Activated T-helper 2 cell treated with anti-CD3 and anti-CD28 coated beads, Interferon-gamma antibody, Interleukin-2, Interleukin-4, amounts not matched to agents 10 μg/mL and 5 μg/mL and 100 μg/mL, durations not matched to agents 14 hours and 24 hours and 36 hours (primary cell): ENCODE measurements at regions not wholly inside any gene's neighbourhood (a gene's known extent, or its start where the extent isn't known, plus 50 kb on each side); places are given as distances from the start of the nearest gene placed in this dataset.

ENCODE experiments used
- DNase-seq: peaks from one replicate; pipeline ENCODE4 v3.0.0; 2021; ENCODE audit warnings: low spot score
- H3K27ac Mint-ChIP-seq: one replicate; pipeline ENCODE4 v1.8.0; 2021; ENCODE audit warnings: mixed read lengths
- H3K27me3 Mint-ChIP-seq: one replicate; pipeline ENCODE4 v1.8.0; 2021; ENCODE audit warnings: low read depth, mixed read lengths
- H3K36me3 Mint-ChIP-seq: one replicate; pipeline ENCODE4 v1.8.0; 2021; ENCODE audit warnings: low read depth, mixed read lengths
- H3K4me1 Mint-ChIP-seq: one replicate; pipeline ENCODE4 v1.8.0; 2021; ENCODE audit warnings: low read depth, mixed read lengths
- H3K4me3 Mint-ChIP-seq: one replicate; pipeline ENCODE4 v1.8.0; 2021; ENCODE audit warnings: low read depth, mild to moderate bottlenecking, moderate library complexity, mixed read lengths
- H3K9me3 Mint-ChIP-seq: one replicate; pipeline ENCODE4 v1.8.0; 2021; ENCODE audit warnings: mixed read lengths
- intact Hi-C: fragments of 100-400 bp; cut with micrococcal nuclease; formaldehyde crosslinking; loops from one replicate; pipeline ENCODE4 v1.15.1; 2023

- intact Hi-C loops = no loop called here
- DNase-seq = no peak
- no peak overlapping the region for H3K4me3 Mint-ChIP-seq
- H3K27ac Mint-ChIP-seq = no peak overlapping the region
- H3K27me3 Mint-ChIP-seq = no peaks in the 10 kb centered on the region
- H3K4me1 Mint-ChIP-seq = no peaks in the 10 kb centered on the region
- H3K9me3 Mint-ChIP-seq = no peaks in the 10 kb centered on the region
- no peaks in the 10 kb centered on the region for H3K36me3 Mint-ChIP-seq
Observed at GRCh38 chr4:17132226-17132625, 233.8 kb upstream of the LDB2 start.

GRCh38 chr4:17128268-17128667 is 229.8 kb upstream of the LDB2 start:
- H3K36me3 Mint-ChIP-seq = no peaks in the 10 kb centered on the region
- H3K27me3 Mint-ChIP-seq = no peaks in the 10 kb centered on the region
- H3K4me3 Mint-ChIP-seq = no peak overlapping the region
- no peak for DNase-seq
- H3K27ac Mint-ChIP-seq = no peak overlapping the region
- no peaks in the 10 kb centered on the region for H3K4me1 Mint-ChIP-seq
- intact Hi-C loops = no loop called here
- H3K9me3 Mint-ChIP-seq = no peaks in the 10 kb centered on the region

- no peak for DNase-seq
Observed at GRCh38 chr4:17126321-17126966, 228.0 kb upstream of the LDB2 start.

GRCh38 chr4:17124767-17125166 is 226.3 kb upstream of the LDB2 start:
- no peaks in the 10 kb centered on the region for H3K4me1 Mint-ChIP-seq
- H3K9me3 Mint-ChIP-seq = no peaks in the 10 kb centered on the region
- H3K4me3 Mint-ChIP-seq = no peak overlapping the region
- intact Hi-C loops = no loop called here
- H3K36me3 Mint-ChIP-seq = no peaks in the 10 kb centered on the region
- no peak overlapping the region for H3K27ac Mint-ChIP-seq
- H3K27me3 Mint-ChIP-seq = no peaks in the 10 kb centered on the region
- DNase-seq = no peak

More at GRCh38 chr4:17126321-17126966, 228.0 kb upstream of the LDB2 start:
- Mint-ChIP-seq H3K36me3 (no peaks in the 10 kb centered on the region), H3K4me1 (no peaks in the 10 kb centered on the region), H3K4me3 (no peak overlapping the region), H3K27me3 (no peaks in the 10 kb centered on the region), H3K9me3 (no peaks in the 10 kb centered on the region), H3K27ac (no peak overlapping the region)
- intact Hi-C loops = no loop called here

- no peaks in the 10 kb centered on the region for H3K27me3 Mint-ChIP-seq
- no peak overlapping the region for H3K4me3 Mint-ChIP-seq
- no peaks in the 10 kb centered on the region for H3K4me1 Mint-ChIP-seq
- H3K27ac Mint-ChIP-seq = no peak overlapping the region
- intact Hi-C loops = no loop called here
- H3K9me3 Mint-ChIP-seq = no peaks in the 10 kb centered on the region
- no peak for DNase-seq
- no peaks in the 10 kb centered on the region for H3K36me3 Mint-ChIP-seq
Observed at GRCh38 chr4:17120761-17121160, 222.3 kb upstream of the LDB2 start.

DNA sequence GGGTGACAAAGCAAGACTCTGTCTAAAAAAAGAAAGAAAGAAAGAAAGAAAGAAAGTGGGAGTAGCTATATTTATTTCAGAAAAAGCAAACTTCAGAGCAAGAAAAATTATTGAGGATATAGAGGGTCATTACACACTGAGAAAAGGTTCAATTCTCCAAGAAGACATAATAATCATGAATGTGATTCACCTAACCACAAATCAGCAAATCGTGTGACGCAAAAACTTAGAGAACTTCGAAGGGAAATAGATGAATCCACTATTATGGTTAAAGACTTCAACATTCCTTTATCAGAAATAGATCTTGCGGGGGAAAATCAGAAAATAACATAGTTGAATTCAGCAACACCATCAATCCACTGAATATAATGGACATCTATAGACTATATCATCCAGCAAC is 219.3 kb upstream of the LDB2 start:
- Mint-ChIP-seq H3K9me3 (no peaks in the 10 kb centered on the region), H3K27ac (no peak overlapping the region), H3K27me3 (no peaks in the 10 kb centered on the region), H3K4me3 (no peak overlapping the region), H3K4me1 (no peaks in the 10 kb centered on the region), H3K36me3 (no peaks in the 10 kb centered on the region)
- DNase-seq = no peak
- intact Hi-C loops = no loop called here

- Mint-ChIP-seq H3K4me3 (no peak overlapping the region), H3K4me1 (no peaks in the 10 kb centered on the region), H3K9me3 (no peaks in the 10 kb centered on the region), H3K36me3 (no peaks in the 10 kb centered on the region), H3K27me3 (no peaks in the 10 kb centered on the region), H3K27ac (no peak overlapping the region)
- no peak for DNase-seq
- intact Hi-C loops = no loop called here
Observed at GRCh38 chr4:17115583-17115982, 217.1 kb upstream of the LDB2 start.

DNA sequence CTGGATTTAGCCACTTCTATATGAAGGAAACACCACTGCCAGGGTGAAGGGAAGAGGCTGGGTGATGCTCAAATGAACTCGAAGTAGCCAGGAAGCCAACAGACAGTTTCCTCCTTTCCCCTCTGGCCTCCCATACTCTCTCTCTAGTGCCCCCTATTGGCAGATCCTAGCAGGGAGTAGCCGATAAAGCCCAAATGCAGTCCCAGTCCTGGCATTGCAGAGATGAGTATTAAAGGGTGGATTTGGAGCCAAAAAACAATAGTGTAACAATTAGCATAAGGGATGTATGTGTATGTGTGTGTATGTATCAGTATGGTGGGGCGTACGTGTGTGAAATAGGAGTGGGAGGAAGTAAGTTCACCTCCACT is 213.8 kb upstream of the LDB2 start:
- Mint-ChIP-seq H3K36me3 (no peaks in the 10 kb centered on the region), H3K9me3 (no peaks in the 10 kb centered on the region), H3K4me3 (no peak overlapping the region), H3K4me1 (no peaks in the 10 kb centered on the region), H3K27ac (no peak overlapping the region), H3K27me3 (no peaks in the 10 kb centered on the region)
- no peak for DNase-seq
- intact Hi-C loops = no loop called here

- DNase-seq = no peak
- Mint-ChIP-seq H3K4me1 (no peaks in the 10 kb centered on the region), H3K36me3 (no peaks in the 10 kb centered on the region), H3K4me3 (no peak overlapping the region), H3K9me3 (no peaks in the 10 kb centered on the region), H3K27me3 (no peaks in the 10 kb centered on the region), H3K27ac (no peak overlapping the region)
- intact Hi-C loops = no loop called here
Observed at GRCh38 chr4:17109126-17109525, 210.7 kb upstream of the LDB2 start.

DNA sequence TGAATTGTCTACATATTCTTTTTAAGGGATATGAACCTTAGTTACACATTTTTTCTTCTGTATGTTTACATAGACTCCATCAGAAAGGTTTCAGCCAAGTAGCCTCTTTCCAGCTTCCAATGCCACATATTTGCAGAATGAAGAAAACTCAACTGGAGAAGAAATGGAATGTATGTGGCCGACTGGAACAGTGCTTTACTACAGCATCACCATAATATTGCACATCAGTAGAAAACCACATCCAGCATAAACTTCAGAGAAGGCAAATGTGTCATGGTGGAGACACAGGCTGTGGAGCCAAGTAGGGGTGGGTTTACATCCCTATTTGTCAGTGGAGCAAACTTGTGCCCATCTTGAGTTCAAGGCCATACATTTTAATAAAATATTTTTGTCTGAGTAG is 204.8 kb upstream of the LDB2 start:
- no peak for DNase-seq
- H3K27ac Mint-ChIP-seq = no peak overlapping the region
- no peaks in the 10 kb centered on the region for H3K27me3 Mint-ChIP-seq
- no peaks in the 10 kb centered on the region for H3K9me3 Mint-ChIP-seq
- H3K4me1 Mint-ChIP-seq = no peaks in the 10 kb centered on the region
- H3K36me3 Mint-ChIP-seq = no peaks in the 10 kb centered on the region
- no peak overlapping the region for H3K4me3 Mint-ChIP-seq
- intact Hi-C loops = no loop called here

GRCh38 chr4:17098996-17099395 is 200.6 kb upstream of the LDB2 start:
- Mint-ChIP-seq H3K9me3 (no peaks in the 10 kb centered on the region), H3K36me3 (no peaks in the 10 kb centered on the region), H3K27me3 (no peaks in the 10 kb centered on the region), H3K4me1 (no peaks in the 10 kb centered on the region), H3K4me3 (no peak overlapping the region), H3K27ac (no peak overlapping the region)
- intact Hi-C loops = no loop called here
- no peak for DNase-seq

DNA sequence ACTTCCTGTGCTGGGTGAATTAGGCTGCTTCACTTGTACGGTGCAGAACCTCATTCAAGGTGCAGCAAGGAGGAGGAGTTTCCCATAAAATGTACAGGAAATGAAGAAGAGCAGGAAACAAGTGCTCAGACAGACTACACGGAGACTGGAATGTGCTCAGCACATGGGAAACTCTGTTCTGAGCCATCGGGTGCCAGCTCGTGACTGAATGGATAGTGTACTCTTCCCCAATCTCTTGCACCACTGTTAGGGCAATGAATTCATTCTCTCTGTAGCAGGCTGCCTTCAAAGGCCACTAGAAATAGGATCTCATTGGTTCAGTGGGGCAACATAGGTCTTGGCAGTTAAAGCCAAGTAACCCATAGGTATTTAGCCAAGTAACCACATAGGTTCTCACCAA is 200.0 kb upstream of the LDB2 start:
- no peak overlapping the region for H3K27ac Mint-ChIP-seq
- no peaks in the 10 kb centered on the region for H3K9me3 Mint-ChIP-seq
- no peak overlapping the region for H3K4me3 Mint-ChIP-seq
- no peaks in the 10 kb centered on the region for H3K4me1 Mint-ChIP-seq
- intact Hi-C loops = no loop called here
- no peaks in the 10 kb centered on the region for H3K36me3 Mint-ChIP-seq
- no peaks in the 10 kb centered on the region for H3K27me3 Mint-ChIP-seq
- no peak for DNase-seq

- no peak for DNase-seq
- Mint-ChIP-seq H3K27ac (no peak overlapping the region), H3K4me1 (peaks cover 6% of the 10 kb centered on the region), H3K4me3 (no peak overlapping the region), H3K9me3 (no peaks in the 10 kb centered on the region), H3K27me3 (no peaks in the 10 kb centered on the region), H3K36me3 (no peaks in the 10 kb centered on the region)
- intact Hi-C loops = no loop called here
Observed at GRCh38 chr4:17097362-17097761, 198.9 kb upstream of the LDB2 start.

DNA sequence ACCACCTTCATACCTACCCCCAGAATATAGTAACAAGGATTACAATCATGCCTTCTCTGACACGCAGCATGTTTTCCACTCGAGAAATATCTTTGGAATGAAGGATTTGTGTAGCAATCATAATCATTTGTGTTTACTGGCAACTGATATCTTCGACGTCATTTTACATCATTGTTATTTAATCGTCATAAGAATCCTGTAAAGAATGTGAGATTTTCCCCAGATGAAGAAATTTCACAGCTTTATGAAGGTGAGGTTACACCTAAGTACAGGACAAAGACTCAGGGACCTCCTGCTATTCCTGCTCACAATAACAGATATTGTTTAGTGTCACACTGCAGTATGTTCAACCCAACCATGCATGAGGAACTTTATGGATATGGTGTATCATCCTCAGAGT is 198.2 kb upstream of the LDB2 start:
- no peaks in the 10 kb centered on the region for H3K9me3 Mint-ChIP-seq
- H3K4me3 Mint-ChIP-seq = no peak overlapping the region
- intact Hi-C loops = no loop called here
- H3K36me3 Mint-ChIP-seq = no peaks in the 10 kb centered on the region
- H3K4me1 Mint-ChIP-seq = peaks cover 6% of the 10 kb centered on the region
- no peaks in the 10 kb centered on the region for H3K27me3 Mint-ChIP-seq
- DNase-seq = no peak
- H3K27ac Mint-ChIP-seq = no peak overlapping the region
